NCI-H2171 treated with DMSO at 0.1 percent for 48 hours (cell line): ENCODE measurements at regions not wholly inside any gene's neighbourhood (a gene's known extent, or its start where the extent isn't known, plus 50 kb on each side); places are given as distances from the start of the nearest gene placed in this dataset.

Source experiments
- DNase-seq: peaks from one replicate; lab custom pipeline; 2025; lab: John Stamatoyannopoulos, UW

GRCh38 chr12:25058012-25058411 is 109.1 kb upstream of the BCAT1 start:
- no peak for DNase-seq

- no peak for DNase-seq
Observed at GRCh38 chr12:25056486-25057130, 107.7 kb upstream of the BCAT1 start.

DNA sequence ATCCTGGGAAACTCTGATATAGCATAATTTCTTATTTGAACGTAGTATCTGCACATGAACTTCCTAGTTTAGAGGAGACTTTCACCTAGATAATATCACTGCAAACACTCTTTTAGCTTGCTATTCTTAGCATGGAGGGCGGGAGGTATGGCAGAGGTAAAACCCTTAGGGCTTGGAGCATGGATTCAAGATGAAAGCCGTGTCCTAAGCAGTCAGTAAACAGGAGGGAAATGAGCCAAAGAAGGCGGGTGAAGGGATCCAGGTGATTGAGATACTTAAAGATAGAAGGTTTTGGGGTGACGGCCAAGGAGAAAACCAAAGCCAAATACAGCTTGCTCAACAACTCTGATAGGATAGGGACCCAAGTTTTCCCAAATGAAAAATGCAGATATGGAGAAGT is 107.1 kb upstream of the BCAT1 start:
- no peak for DNase-seq

- peak; percentile 15 for DNase-seq
Observed at GRCh38 chr12:25054783-25055144, 105.9 kb upstream of the BCAT1 start.

- DNase-seq: peak; percentile 26
Observed at GRCh38 chr12:25054076-25054782, 105.3 kb upstream of the BCAT1 start.

GRCh38 chr12:25052914-25053211 is 104.0 kb upstream of the BCAT1 start:
- no peak for DNase-seq

DNA sequence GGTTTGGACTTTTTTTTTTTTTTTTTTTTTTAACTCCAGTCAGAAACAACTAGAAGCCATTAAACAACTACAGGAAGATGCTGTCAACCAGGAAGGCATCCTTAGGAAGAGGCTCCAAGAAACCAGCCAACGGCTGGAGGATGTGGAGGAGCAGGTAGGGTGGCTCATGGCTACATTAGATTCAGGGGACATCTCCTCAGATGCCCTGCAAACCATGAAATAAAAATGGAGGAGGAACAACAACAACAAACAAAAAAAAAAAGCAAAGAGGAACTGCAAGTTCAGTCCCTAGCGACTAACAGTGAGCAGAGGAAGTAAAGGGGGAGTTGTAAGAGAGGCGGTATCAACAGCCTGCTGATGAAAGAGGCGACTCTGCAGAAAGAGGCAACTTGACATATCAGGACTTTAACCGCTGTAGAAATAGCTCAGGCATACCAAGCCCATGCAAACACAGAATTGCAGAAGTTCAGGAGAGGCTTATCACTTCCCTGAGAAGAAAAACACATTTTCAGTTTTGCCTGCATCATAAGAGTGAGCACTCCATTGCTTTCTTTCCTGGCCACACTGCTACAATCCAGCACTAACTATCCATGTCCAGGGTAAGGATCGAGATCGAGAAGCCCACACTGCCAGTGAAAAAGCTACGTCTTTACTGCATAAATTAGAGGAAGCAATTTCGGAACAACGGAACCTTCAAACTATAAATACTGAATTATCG is 103.5 kb upstream of the BCAT1 start:
- DNase-seq: peak; percentile 40

GRCh38 chr12:25051656-25052195 is 102.8 kb upstream of the BCAT1 start:
- peak; percentile 33 for DNase-seq

- no peak for DNase-seq
Observed at GRCh38 chr12:25051171-25051570, 102.3 kb upstream of the BCAT1 start.

DNA sequence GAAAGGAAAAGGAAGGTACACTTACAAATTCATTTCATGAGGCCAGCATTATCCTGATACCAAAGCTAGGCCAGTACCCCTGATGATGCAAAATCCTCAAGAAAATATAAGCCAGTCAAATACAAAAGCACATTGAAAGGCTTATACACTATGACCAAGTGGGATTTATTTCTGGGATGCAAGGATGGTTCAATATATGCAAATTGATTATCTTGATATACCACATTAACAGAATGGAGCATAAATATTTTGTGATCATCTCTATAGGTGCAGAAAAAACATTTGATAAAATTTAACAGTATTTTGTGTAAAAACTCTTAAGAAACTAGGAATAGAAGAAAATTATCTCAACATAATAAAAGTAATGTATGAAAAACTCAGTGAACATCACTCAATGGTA is 97.0 kb upstream of the BCAT1 start:
- DNase-seq: no peak

GRCh38 chr12:25041006-25041741 is 92.3 kb upstream of the BCAT1 start:
- DNase-seq: no peak

- no peak for DNase-seq
Observed at GRCh38 chr12:25040593-25040992, 91.7 kb upstream of the BCAT1 start.

DNA sequence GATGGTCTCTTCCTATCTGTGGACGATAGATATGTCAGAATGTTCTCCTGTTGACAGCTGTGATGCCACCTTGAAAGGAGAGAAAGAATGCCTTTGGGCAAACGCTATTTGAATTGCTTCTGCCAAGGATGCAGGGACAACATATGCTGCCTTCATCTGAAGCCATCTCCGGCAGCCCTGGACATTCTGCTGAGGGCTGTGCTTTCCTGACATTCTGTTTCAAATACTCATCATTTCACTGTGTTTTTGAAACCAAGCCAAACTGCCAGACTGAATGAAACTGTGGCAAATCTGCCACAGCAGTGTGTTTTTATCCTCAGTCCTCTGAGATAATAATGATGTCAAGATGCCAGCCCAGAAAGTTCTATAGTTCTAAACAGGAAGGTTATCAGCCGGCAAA is 85.8 kb upstream of the BCAT1 start:
- DNase-seq: peak; percentile 48

GRCh38 chr12:25025951-25026490 is 77.1 kb upstream of the BCAT1 start:
- no peak for DNase-seq

- DNase-seq: no peak
Observed at GRCh38 chr12:25025260-25025659, 76.4 kb upstream of the BCAT1 start.

DNA sequence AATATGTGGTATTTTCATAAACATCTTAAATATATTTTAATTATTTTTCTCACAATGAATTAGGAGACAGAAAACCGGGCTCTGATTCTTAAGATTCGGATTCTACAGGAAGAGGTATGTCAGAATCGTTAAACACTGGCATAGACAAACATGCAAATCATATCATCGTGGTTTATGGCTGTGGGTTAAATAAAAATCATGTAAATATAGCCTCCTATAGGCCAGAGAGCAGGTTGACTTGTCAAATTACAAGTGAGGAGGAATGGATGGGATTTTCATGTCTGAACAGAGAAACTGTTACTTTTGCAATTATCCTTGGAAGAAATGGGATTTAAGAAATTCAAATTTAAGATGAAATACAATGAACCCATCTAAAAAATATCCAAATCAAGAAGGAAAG is 74.9 kb upstream of the BCAT1 start:
- no peak for DNase-seq

DNA sequence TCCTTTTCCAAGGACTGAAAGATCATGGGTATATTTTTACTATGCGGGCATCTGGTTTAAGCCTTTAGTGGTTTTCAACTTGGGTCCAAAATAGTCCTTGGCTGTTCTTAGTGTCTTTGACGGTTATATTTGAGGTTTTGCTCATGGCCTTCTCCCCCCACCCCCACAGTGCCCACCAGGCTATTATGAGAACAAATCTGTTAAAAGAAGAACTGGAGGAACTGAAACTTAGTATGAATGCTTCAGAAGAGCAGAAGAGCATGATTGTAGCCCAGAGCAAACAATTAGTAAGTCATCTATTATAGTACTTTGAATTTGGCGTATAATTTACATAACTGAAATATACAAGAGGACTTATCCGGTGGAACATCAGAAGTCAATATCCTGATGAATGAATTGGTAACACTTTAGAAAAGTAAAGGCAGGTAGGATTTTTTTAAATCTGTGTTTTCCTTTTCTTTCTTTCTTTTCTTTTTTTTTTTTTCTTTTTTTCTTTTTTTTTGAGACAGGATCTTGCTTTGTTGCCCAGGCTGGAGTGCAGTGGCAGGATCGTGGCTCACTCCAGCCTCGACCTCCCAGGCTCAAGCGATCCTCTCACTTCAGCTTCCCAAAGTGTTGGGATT is 71.8 kb upstream of the BCAT1 start:
- DNase-seq: no peak

DNA sequence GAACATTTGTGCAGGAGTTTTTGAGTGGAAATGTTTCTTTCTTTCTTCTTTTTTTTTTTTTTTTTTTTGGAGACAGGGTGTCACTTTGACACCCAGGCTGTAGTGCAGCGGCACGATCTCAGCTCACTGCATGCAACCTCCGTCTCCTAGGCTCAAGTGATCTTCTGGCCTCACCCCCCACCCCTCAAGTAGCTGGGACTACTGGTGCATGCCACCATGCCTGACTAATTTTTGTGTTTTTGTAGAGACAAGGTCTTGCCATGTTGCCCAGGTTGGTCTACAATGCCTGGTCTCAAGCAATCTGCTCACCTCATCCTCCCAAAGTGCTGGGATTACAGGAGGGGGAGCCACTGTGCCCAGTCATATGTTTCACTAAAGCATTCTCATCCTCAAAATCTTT is 69.2 kb upstream of the BCAT1 start:
- DNase-seq: no peak

- no peak for DNase-seq
Observed at GRCh38 chr12:25017336-25017735, 68.4 kb upstream of the BCAT1 start.

DNA sequence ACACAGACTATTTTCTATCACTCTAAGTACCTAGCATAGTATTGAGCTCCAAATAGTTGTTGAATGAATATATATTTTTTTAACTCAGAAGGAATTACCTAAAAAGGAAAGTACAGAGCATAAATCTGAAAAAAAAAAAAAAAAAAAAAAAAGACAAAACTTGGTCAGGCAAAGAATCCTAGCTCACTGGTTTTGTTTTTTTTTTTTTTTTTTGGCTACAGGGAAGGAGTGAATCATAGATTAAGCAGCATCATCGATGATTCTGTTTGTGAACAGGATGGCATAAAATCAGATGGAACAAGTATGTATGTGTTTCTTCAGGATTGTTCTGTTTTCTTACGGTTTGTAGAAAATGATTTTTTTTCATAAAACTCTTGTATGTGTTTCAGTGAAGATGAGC is 66.1 kb upstream of the BCAT1 start:
- no peak for DNase-seq

DNA sequence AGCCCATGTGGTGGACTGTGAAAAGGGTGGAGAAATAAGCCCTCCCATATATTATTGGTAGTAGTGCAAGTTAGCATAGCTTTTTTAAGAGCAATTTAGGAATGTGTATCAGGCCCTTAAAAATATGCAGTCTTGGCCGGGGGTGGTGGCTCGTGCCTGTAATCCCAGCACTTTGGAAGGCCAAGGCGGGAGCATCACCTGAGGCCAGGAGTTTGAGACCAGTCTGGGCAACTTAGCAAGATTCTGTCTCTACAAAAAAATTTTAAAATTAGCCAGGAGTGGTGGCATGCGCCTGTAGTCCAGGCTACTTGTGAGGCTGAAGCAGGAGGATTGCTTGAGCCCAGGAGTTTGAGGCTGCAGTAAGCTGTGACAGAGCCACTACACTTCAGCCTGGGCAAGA is 64.2 kb upstream of the BCAT1 start:
- no peak for DNase-seq
